Upper lobe of right lung (tissue), 1 donor: ENCODE measurements at regions not wholly inside any gene's neighbourhood (a gene's known extent, or its start where the extent isn't known, plus 50 kb on each side); places are given as distances from the start of the nearest gene placed in this dataset.

ENCODE experiments used
- ATAC-seq: fragments of 200-7000 bp; cut with Tn5 transposase; one replicate; pipeline ENCODE4 v1.9.1; 2020; ENCODE audit warnings: mild to moderate bottlenecking, moderate library complexity
- DNase-seq: peaks from one replicate; pipeline ENCODE4 v3.0.0-alpha.2; 2020
- H3K27ac ChIP-seq: fragments of 200-600 bp; one replicate; pipeline ENCODE4 v1.8.0; 2022
- H3K27me3 ChIP-seq: fragments of 200-600 bp; one replicate; pipeline ENCODE4 v1.8.0; 2022; ENCODE audit warnings: mild to moderate bottlenecking
- H3K36me3 ChIP-seq: fragments of 200-600 bp; one replicate; pipeline ENCODE4 v1.8.0; 2022
- H3K4me1 ChIP-seq: fragments of 200-600 bp; one replicate; pipeline ENCODE4 v1.8.0; 2022
- H3K4me3 ChIP-seq: fragments of 200-600 bp; one replicate; pipeline ENCODE4 v1.8.0; 2022; ENCODE audit warnings: mild to moderate bottlenecking
- H3K9me3 ChIP-seq: fragments of 200-600 bp; one replicate; pipeline ENCODE4 v1.8.0; 2022
- CTCF ChIP-seq: fragments of 200-600 bp; IDR thresholded peaks from one replicate; pipeline ENCODE4 v1.8.0; 2022; ENCODE audit warnings: antibody characterized with exemption
- intact Hi-C: fragments of 100-400 bp; cut with DNase I; formaldehyde crosslinking; loops from one replicate; pipeline ENCODE4 v1.11.0; 2022
- donor health status: DM: no; HTN: yes; CAD: no; lungs with severe emphysema.

GRCh38 chr13:64446372-64446771 is 2783.8 kb downstream of the PCDH9 start:
- Histone ChIP-seq H3K36me3 (no peaks in the 10 kb centered on the region), H3K27ac (no peak overlapping the region), H3K4me3 (no peak overlapping the region), H3K4me1 (no peaks in the 10 kb centered on the region), H3K9me3 (no peaks in the 10 kb centered on the region), H3K27me3 (no peaks in the 10 kb centered on the region)
- intact Hi-C loops, result no loop called here
- ATAC-seq (no peak), DNase-seq (no peak)
- TF ChIP-seq CTCF, result no peak

- H3K27ac ChIP-seq, result no peak overlapping the region
- ATAC-seq, result no peak
- intact Hi-C loops, result no loop called here
Measured at GRCh38 chr13:64441740-64442139, 2788.4 kb downstream of the PCDH9 start.

GRCh38 chr13:64438084-64438483 is 2792.1 kb downstream of the PCDH9 start:
- Histone ChIP-seq H3K27ac (no peak overlapping the region), H3K27me3 (no peaks in the 10 kb centered on the region), H3K36me3 (no peaks in the 10 kb centered on the region), H3K4me1 (no peaks in the 10 kb centered on the region), H3K4me3 (no peak overlapping the region), H3K9me3 (no peaks in the 10 kb centered on the region)
- ATAC-seq (no peak), DNase-seq (no peak)
- intact Hi-C loops, result no loop called here
- no peak for TF ChIP-seq CTCF

More at GRCh38 chr13:64441740-64442139, 2788.4 kb downstream of the PCDH9 start:
- Histone ChIP-seq H3K9me3 (no peaks in the 10 kb centered on the region), H3K4me1 (no peaks in the 10 kb centered on the region), H3K4me3 (no peak overlapping the region), H3K36me3 (no peaks in the 10 kb centered on the region), H3K27me3 (no peaks in the 10 kb centered on the region)
- TF ChIP-seq CTCF, result no peak
- no peak for DNase-seq

- H3K27ac ChIP-seq, result no peak overlapping the region
- no peaks in the 10 kb centered on the region for H3K27me3 ChIP-seq
- no peaks in the 10 kb centered on the region for H3K9me3 ChIP-seq
- intact Hi-C loops, result no loop called here
- no peaks in the 10 kb centered on the region for H3K4me1 ChIP-seq
- DNase-seq, result no peak
- no peak overlapping the region for H3K4me3 ChIP-seq
- no peak for ATAC-seq
- H3K36me3 ChIP-seq, result no peaks in the 10 kb centered on the region
- no peak for TF ChIP-seq CTCF
Measured at GRCh38 chr13:64429691-64430090, 2800.4 kb downstream of the PCDH9 start.

GRCh38 chr13:64428196-64428595 is 2801.9 kb downstream of the PCDH9 start:
- Histone ChIP-seq H3K9me3 (no peaks in the 10 kb centered on the region), H3K4me1 (no peaks in the 10 kb centered on the region), H3K27ac (no peak overlapping the region), H3K36me3 (no peaks in the 10 kb centered on the region), H3K27me3 (no peaks in the 10 kb centered on the region), H3K4me3 (no peak overlapping the region)
- no peak for TF ChIP-seq CTCF
- DNase-seq (no peak), ATAC-seq (no peak)
- intact Hi-C loops, result no loop called here

GRCh38 chr13:64423467-64423866 is 2806.7 kb downstream of the PCDH9 start:
- no peak for DNase-seq
- ATAC-seq, result no peak
- Histone ChIP-seq H3K9me3 (no peaks in the 10 kb centered on the region), H3K27me3 (no peaks in the 10 kb centered on the region), H3K27ac (no peak overlapping the region), H3K4me1 (no peaks in the 10 kb centered on the region), H3K4me3 (no peak overlapping the region), H3K36me3 (no peaks in the 10 kb centered on the region)
- intact Hi-C loops, result no loop called here
- TF ChIP-seq CTCF, result no peak
